GM12878 (cell line): ENCODE measurements at regions not wholly inside any gene's neighbourhood (a gene's known extent, or its start where the extent isn't known, plus 50 kb on each side); places are given as distances from the start of the nearest gene placed in this dataset.

ENCODE experiments used
- ATAC-seq: fragments of 200-7000 bp; cut with Tn5 transposase; 3 replicates; pipeline ENCODE4 v1.9.1; 2020; ENCODE audit warnings: mild to moderate bottlenecking, moderate library complexity
- BruUV-seq: library from RNA; stranded (reverse); fragments of 400-500 nt; replicated peaks from 2 replicates; lab custom pipeline; 2021; lab: Mats Ljungman, UMichigan
- CTCF ChIA-PET: fragments of 300-600 bp; sonication (Branson Sonifier 250); formaldehyde crosslinking; extraction: SDS; loops from one replicate; lab custom pipeline; 2021; ENCODE audit warnings: inconsistent platforms; lab: Yijun Ruan, JAX
- POLR2A ChIA-PET: fragments of 350-600 bp; formaldehyde crosslinking; extraction: SDS; loops from one replicate; lab custom pipeline; 2021; ENCODE audit warnings: inconsistent platforms; lab: Charles Lee
- RAD21 ChIA-PET: fragments of 300-600 bp; sonication (Branson Sonifier 250); formaldehyde crosslinking; loops from one replicate; lab custom pipeline; 2023; ENCODE audit warnings: antibody characterized with exemption; ENCODE audit not compliant: unreplicated experiment; lab: Charles Lee
- SMC1A ChIA-PET: fragments of 300-600 bp; sonication (Branson Sonifier 250); formaldehyde crosslinking; loops from one replicate; lab custom pipeline; 2023; ENCODE audit not compliant: unreplicated experiment, uncharacterized antibody; lab: Charles Lee
- DNase-seq: peaks from one replicate; pipeline ENCODE4 v3.0.0-alpha.2; 2011; ENCODE audit warnings: low read depth, low spot score
- FAIRE-seq: peaks from 3 replicates; lab custom pipeline; 2011; peaks lifted over from hg19 to GRCh38; lab: Jason Lieb, UNC
- H2AFZ ChIP-seq: 2 replicates; pipeline ENCODE4 v1.6.0; 2011; ENCODE audit warnings: low read depth, low read length, control low read depth; ENCODE audit not compliant: control insufficient read depth
- H3K27ac ChIP-seq: 2 replicates; pipeline ENCODE4 v1.5.1; 2011; ENCODE audit warnings: control low read depth; ENCODE audit not compliant: control insufficient read depth, insufficient read depth
- H3K27me3 ChIP-seq, 2 experiments: replicated peaks in 1 of 2; 2 replicates each; pipeline versions ENCODE4 v1.6.0 to v1.6.1; 2011; ENCODE audit warnings: low read length in 1 of 2; ENCODE audit not compliant: control insufficient read depth in 2 of 2, insufficient read depth in 2 of 2
- H3K36me3 ChIP-seq, 2 experiments: 2 replicates each; pipeline ENCODE4 v1.5.1; 2011; ENCODE audit warnings: low read length in 1 of 2; ENCODE audit not compliant: control insufficient read depth in 2 of 2, insufficient read depth in 2 of 2
- H3K4me1 ChIP-seq: 2 replicates; pipeline ENCODE4 v1.6.1; 2011; ENCODE audit warnings: mild to moderate bottlenecking, low read length, moderate library complexity, mixed read lengths; ENCODE audit not compliant: control insufficient read depth, insufficient read depth
- H3K4me2 ChIP-seq: 2 replicates; pipeline ENCODE4 v1.6.0; 2011; ENCODE audit warnings: control low read depth; ENCODE audit not compliant: control insufficient read depth, insufficient read depth
- H3K4me3 ChIP-seq: fragments of 200-600 bp; sonication (generic); 2 replicates; pipeline ENCODE4 v1.5.1; 2016
- H3K79me2 ChIP-seq: 2 replicates; pipeline ENCODE4 v1.6.0; 2011; ENCODE audit warnings: low read length; ENCODE audit not compliant: control insufficient read depth, insufficient read depth
- H3K9ac ChIP-seq: 2 replicates; pipeline ENCODE4 v1.8.0; 2011; ENCODE audit warnings: low read length, control low read depth, mixed read lengths; ENCODE audit not compliant: control insufficient read depth, insufficient read depth
- H3K9me3 ChIP-seq: replicated peaks from 3 replicates; pipeline ENCODE4 v1.5.1; 2011; ENCODE audit warnings: mild to moderate bottlenecking, low read length; ENCODE audit not compliant: control insufficient read depth, insufficient read depth
- H4K20me1 ChIP-seq: 2 replicates; pipeline ENCODE4 v1.6.0; 2011; ENCODE audit not compliant: control insufficient read depth, insufficient read depth
- BCL3 ChIP-seq: IDR thresholded peaks from 2 replicates; pipeline ENCODE4 v1.6.1; 2011; ENCODE audit warnings: borderline replicate concordance, low read depth, mild to moderate bottlenecking, moderate library complexity, low read length; ENCODE audit not compliant: insufficient read depth, poor library complexity, severe bottlenecking
- EED ChIP-seq: sonication (generic); IDR thresholded peaks from 2 replicates; pipeline ENCODE4 v1.6.1; 2016; ENCODE audit warnings: antibody characterized with exemption, low read depth
- EP300 ChIP-seq, 2 experiments: fragments of 150-350 bp in 1 of 2; IDR thresholded peaks; 2 replicates each; pipeline ENCODE4 v1.6.1; 2011 to 2012; ENCODE audit warnings: low read depth in 2 of 2, low read length in 2 of 2, borderline replicate concordance in 1 of 2, improper control_type of control experiment in 1 of 2, inconsistent platforms in 1 of 2; ENCODE audit not compliant: control insufficient read depth in 1 of 2
- IKZF2 ChIP-seq, 2 experiments: fragments of 450-650 bp; IDR thresholded peaks; 2 replicates each; pipeline ENCODE4 v1.6.1; 2017; ENCODE audit warnings: mild to moderate bottlenecking in 2 of 2, moderate library complexity in 2 of 2
- JUNB ChIP-seq: IDR thresholded peaks from 2 replicates; pipeline ENCODE4 v1.6.1; 2016; ENCODE audit warnings: antibody characterized with exemption, mild to moderate bottlenecking
- KAT2A ChIP-seq: conservative IDR thresholded peaks from 2 replicates; pipeline ENCODE4 v1.6.1; 2011; ENCODE audit warnings: low read depth, low read length; ENCODE audit not compliant: control insufficient read depth
- KLF5 ChIP-seq: fragments of 450-650 bp; IDR thresholded peaks from 2 replicates; pipeline ENCODE4 v1.6.1; 2014; ENCODE audit warnings: mild to moderate bottlenecking; ENCODE audit not compliant: partially characterized antibody
- MEF2B ChIP-seq: fragments of 450-650 bp; IDR thresholded peaks from 2 replicates; pipeline ENCODE4 v1.6.1; 2018; ENCODE audit warnings: mild to moderate bottlenecking, moderate library complexity; ENCODE audit not compliant: partially characterized antibody, poor library complexity, severe bottlenecking
- NFIC ChIP-seq: IDR thresholded peaks from 2 replicates; pipeline ENCODE4 v1.6.1; 2012; ENCODE audit warnings: low read depth, mild to moderate bottlenecking, inconsistent platforms, low read length, moderate library complexity
- WGBS: methylation state at CpG from one replicate; pipeline ENCODE4 v1.1.6; 2016; ENCODE audit warnings: low lambda C conversion rate; ENCODE audit not compliant: insufficient replicate concordance, insufficient coverage; ENCODE audit errors: missing lambda C conversion rate; 5-methylcytosine and 5-hydroxymethylcytosine counted together
- in situ Hi-C: fragments of 300-500 bp; cut with MboI; formaldehyde crosslinking; loops from 9 replicates; pipeline ENCODE4 v1.14.3; 2018; ENCODE audit warnings: mixed read lengths
- intact Hi-C: fragments of 100-400 bp; cut with micrococcal nuclease; formaldehyde crosslinking; loops from one replicate; pipeline ENCODE4 v1.14.2; 2022; ENCODE audit not compliant: unreplicated experiment

- TF ChIP-seq BCL3: no peak
- TF ChIP-seq IKZF2 (IDR thresholded peaks at IDR 0.05): no peak
- no peak for TF ChIP-seq JUNB
Measured at GRCh38 chr22:34866495-34867131, 199.3 kb upstream of the ISX start (continued).

- intact Hi-C loops: no loop called here
- RAD21 ChIA-PET: no interaction called here
- H3K4me2 ChIP-seq: no peak overlapping the region
- no peaks in the 10 kb centered on the region; the same call in 2 of the 3 replicates for H3K9me3 ChIP-seq
- H3K9ac ChIP-seq: no peak overlapping the region
- H3K27ac ChIP-seq: no peak overlapping the region
- ATAC-seq: no peak
- BruUV-seq: no TSS peak
- TF ChIP-seq NFIC (no peak), EED (no peak), MEF2B (no peak), EP300 (IDR thresholded peaks at IDR 0.05; ENCODE audit: borderline replicate concordance in 1 of 2, control insufficient read depth in 1 of 2, low read depth in 2 of 2, low read length in 2 of 2) (no peak), KAT2A (no peak), KLF5 (no peak)
- TF ChIP-seq, all 136 proteins: peak for 0
- ChIA-PET CTCF (no interaction called here), POLR2A (no interaction called here), SMC1A (no interaction called here)
- H3K4me1 ChIP-seq: no peaks in the 10 kb centered on the region
- no peak overlapping the region for H2AFZ ChIP-seq
- no peak overlapping the region for H3K4me3 ChIP-seq
- WGBS: 0% methylated on average over 1 of the region's 1 CpG
- no peaks in the 10 kb centered on the region for H3K27me3 ChIP-seq
- no peaks in the 10 kb centered on the region for H4K20me1 ChIP-seq
- DNase-seq (no peak), FAIRE-seq (no peak)
- no peaks in the 10 kb centered on the region for H3K36me3 ChIP-seq
- in situ Hi-C loops: no loop called here
- no peaks in the 10 kb centered on the region for H3K79me2 ChIP-seq
Measured at GRCh38 chr22:34877506-34877905, 188.5 kb upstream of the ISX start.
